GM12878 (cell line): ENCODE measurements at regions not wholly inside any gene's neighbourhood (a gene's known extent, or its start where the extent isn't known, plus 50 kb on each side); places are given as distances from the start of the nearest gene placed in this dataset.
A peak's percentile ranks its signal among the peaks of the same experiment; 100 is the strongest.

ENCODE experiments used
- BCL11A ChIP-seq: IDR thresholded peaks from 2 replicates; pipeline ENCODE4 v1.6.1; 2011; ENCODE audit warnings: low read depth, low read length
- CHD1 ChIP-seq: IDR thresholded peaks from 2 replicates; pipeline ENCODE4 v1.6.1; 2012; ENCODE audit warnings: low read depth, low read length, improper control_type of control experiment
- CHD4 ChIP-seq: fragments of 200-600 bp; sonication (generic); IDR thresholded peaks from 2 replicates; pipeline ENCODE4 v1.6.1; 2016; ENCODE audit warnings: mild to moderate bottlenecking
- ESRRA ChIP-seq: IDR thresholded peaks from 2 replicates; pipeline ENCODE4 v1.6.1; 2012; ENCODE audit warnings: mild to moderate bottlenecking, low read length, improper control_type of control experiment
- EZH2 ChIP-seq: IDR thresholded peaks from 2 replicates; pipeline ENCODE4 v1.6.1; 2012; ENCODE audit warnings: low read depth, mild to moderate bottlenecking, control low read depth, inconsistent platforms, low read length, borderline replicate concordance; ENCODE audit not compliant: control insufficient read depth
- HCFC1 ChIP-seq: fragments of 150-350 bp; IDR thresholded peaks from 2 replicates; pipeline ENCODE4 v1.6.1; 2014; ENCODE audit warnings: low read length
- JUNB ChIP-seq: IDR thresholded peaks from 2 replicates; pipeline ENCODE4 v1.6.1; 2016; ENCODE audit warnings: antibody characterized with exemption, mild to moderate bottlenecking
- LARP7 ChIP-seq: fragments of 450-650 bp; IDR thresholded peaks from 2 replicates; pipeline ENCODE4 v1.6.1; 2017; ENCODE audit warnings: mild to moderate bottlenecking
- NRF1 ChIP-seq: conservative IDR thresholded peaks from 2 replicates; pipeline ENCODE4 v1.6.1; 2011; ENCODE audit warnings: mild to moderate bottlenecking, low read depth, low read length, improper control_type of control experiment
- POU2F2 ChIP-seq: IDR thresholded peaks from 3 replicates; pipeline ENCODE4 v1.6.1; 2011; ENCODE audit warnings: low read depth, mild to moderate bottlenecking, low read length, borderline replicate concordance
- RFX5 ChIP-seq: IDR thresholded peaks from 2 replicates; pipeline ENCODE4 v1.6.1; 2011; ENCODE audit warnings: low read depth, low read length, improper control_type of control experiment
- RUNX3 ChIP-seq: IDR thresholded peaks from 2 replicates; pipeline ENCODE4 v1.6.1; 2012; ENCODE audit warnings: low read length, inconsistent platforms
- SREBF2 ChIP-seq: IDR thresholded peaks from 2 replicates; pipeline ENCODE4 v1.6.1; 2012; ENCODE audit warnings: mild to moderate bottlenecking, low read length
- SUPT20H ChIP-seq: IDR thresholded peaks from 2 replicates; pipeline ENCODE4 v1.6.1; 2011; ENCODE audit warnings: low read depth, mild to moderate bottlenecking, low read length, moderate library complexity, borderline replicate concordance; ENCODE audit not compliant: control insufficient read depth
- TF ChIP-seq, protein P1 (sequence below): IDR thresholded peaks from 2 replicates; pipeline ENCODE4 v1.6.1; 2012; ENCODE audit warnings: low read length, inconsistent platforms
- TF ChIP-seq, protein P2 (sequence below): fragments of 150-350 bp; IDR thresholded peaks from 2 replicates; pipeline ENCODE4 v1.6.1; 2016; ENCODE audit warnings: low read depth, low read length
- TF ChIP-seq, protein P3 (sequence below): fragments of 450-650 bp; IDR thresholded peaks from 2 replicates; pipeline ENCODE4 v1.6.1; 2017; ENCODE audit warnings: low read depth, mild to moderate bottlenecking, moderate library complexity
- TF ChIP-seq, protein P4 (sequence below): fragments of 450-650 bp; formaldehyde crosslinking; IDR thresholded peaks from 2 replicates; pipeline ENCODE4 v1.5.0; 2022; ENCODE audit warnings: mild to moderate bottlenecking, missing genetic modification characterization
- TF ChIP-seq, protein P5 (sequence below): fragments of 150-350 bp; IDR thresholded peaks from 2 replicates; pipeline ENCODE4 v1.6.1; 2014; ENCODE audit warnings: mild to moderate bottlenecking, low read depth, low read length

DNA sequence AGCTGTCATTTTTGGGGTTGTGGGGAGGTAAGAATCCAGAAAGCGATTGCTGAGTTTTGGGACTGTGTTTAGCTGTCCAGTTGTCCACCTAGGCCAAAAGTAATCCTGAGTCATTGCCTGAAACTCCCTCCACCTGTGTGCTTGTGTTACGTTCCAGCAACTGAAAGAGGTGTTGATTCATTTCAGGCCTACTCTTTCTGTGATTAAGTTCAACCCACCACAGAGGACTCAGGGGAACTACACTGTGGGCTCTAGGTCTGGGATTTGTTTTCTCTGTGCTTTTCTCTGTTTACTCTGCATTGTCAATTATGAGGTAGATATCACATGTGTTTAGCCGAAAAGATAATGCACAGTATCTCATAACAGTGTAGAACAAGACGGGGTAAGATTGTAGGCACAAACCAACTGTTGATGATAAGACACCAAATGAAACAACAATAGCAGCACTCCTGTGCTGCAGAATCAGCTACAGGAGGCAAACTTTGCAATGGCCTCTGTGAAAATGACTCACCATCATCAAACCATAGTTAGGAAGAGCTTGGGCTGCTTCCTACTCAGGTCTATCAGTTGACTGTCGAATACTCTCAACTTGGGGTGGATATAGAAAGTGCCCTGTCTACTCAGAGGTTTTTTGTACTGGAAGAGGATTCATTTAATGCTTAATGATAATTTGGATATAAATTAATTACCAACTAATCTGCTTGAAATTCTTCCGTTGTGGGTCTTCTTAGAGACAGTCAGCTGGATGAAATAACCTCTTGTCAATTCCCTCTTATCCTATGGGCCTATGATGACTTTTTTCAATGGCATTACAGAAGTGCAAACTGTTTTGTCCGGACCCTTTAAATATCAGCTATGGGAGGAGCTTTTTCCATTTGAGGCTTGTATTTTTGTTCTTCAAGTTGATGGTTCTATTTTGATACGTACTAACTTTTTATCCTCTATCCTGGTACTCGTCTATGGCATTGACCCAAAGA lies 385.9 kb downstream of the BMP4 start (continued):
- TF ChIP-seq, protein P1, sequence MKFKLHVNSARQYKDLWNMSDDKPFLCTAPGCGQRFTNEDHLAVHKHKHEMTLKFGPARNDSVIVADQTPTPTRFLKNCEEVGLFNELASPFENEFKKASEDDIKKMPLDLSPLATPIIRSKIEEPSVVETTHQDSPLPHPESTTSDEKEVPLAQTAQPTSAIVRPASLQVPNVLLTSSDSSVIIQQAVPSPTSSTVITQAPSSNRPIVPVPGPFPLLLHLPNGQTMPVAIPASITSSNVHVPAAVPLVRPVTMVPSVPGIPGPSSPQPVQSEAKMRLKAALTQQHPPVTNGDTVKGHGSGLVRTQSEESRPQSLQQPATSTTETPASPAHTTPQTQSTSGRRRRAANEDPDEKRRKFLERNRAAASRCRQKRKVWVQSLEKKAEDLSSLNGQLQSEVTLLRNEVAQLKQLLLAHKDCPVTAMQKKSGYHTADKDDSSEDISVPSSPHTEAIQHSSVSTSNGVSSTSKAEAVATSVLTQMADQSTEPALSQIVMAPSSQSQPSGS, result peak; percentile 97
- TF ChIP-seq SREBF2 (no peak), HCFC1 (no peak), LARP7 (no peak), NRF1 (no peak), POU2F2 (peak; percentile 49; the same call in 2 of the 3 replicates), CHD4 (no peak), EZH2 (no peak), BCL11A (peak; percentile 96), RUNX3 (peak; percentile 97), ESRRA (no peak), CHD1 (no peak), JUNB (peak; percentile 97), SUPT20H (no peak), RFX5 (no peak)
- TF ChIP-seq, protein P2, sequence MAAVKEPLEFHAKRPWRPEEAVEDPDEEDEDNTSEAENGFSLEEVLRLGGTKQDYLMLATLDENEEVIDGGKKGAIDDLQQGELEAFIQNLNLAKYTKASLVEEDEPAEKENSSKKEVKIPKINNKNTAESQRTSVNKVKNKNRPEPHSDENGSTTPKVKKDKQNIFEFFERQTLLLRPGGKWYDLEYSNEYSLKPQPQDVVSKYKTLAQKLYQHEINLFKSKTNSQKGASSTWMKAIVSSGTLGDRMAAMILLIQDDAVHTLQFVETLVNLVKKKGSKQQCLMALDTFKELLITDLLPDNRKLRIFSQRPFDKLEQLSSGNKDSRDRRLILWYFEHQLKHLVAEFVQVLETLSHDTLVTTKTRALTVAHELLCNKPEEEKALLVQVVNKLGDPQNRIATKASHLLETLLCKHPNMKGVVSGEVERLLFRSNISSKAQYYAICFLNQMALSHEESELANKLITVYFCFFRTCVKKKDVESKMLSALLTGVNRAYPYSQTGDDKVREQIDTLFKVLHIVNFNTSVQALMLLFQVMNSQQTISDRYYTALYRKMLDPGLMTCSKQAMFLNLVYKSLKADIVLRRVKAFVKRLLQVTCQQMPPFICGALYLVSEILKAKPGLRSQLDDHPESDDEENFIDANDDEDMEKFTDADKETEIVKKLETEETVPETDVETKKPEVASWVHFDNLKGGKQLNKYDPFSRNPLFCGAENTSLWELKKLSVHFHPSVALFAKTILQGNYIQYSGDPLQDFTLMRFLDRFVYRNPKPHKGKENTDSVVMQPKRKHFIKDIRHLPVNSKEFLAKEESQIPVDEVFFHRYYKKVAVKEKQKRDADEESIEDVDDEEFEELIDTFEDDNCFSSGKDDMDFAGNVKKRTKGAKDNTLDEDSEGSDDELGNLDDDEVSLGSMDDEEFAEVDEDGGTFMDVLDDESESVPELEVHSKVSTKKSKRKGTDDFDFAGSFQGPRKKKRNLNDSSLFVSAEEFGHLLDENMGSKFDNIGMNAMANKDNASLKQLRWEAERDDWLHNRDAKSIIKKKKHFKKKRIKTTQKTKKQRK, result no peak
- TF ChIP-seq, protein P3, sequence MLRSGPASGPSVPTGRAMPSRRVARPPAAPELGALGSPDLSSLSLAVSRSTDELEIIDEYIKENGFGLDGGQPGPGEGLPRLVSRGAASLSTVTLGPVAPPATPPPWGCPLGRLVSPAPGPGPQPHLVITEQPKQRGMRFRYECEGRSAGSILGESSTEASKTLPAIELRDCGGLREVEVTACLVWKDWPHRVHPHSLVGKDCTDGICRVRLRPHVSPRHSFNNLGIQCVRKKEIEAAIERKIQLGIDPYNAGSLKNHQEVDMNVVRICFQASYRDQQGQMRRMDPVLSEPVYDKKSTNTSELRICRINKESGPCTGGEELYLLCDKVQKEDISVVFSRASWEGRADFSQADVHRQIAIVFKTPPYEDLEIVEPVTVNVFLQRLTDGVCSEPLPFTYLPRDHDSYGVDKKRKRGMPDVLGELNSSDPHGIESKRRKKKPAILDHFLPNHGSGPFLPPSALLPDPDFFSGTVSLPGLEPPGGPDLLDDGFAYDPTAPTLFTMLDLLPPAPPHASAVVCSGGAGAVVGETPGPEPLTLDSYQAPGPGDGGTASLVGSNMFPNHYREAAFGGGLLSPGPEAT, result peak; percentile 46; the same call in 1 of the 2 replicates
- TF ChIP-seq, protein P4, sequence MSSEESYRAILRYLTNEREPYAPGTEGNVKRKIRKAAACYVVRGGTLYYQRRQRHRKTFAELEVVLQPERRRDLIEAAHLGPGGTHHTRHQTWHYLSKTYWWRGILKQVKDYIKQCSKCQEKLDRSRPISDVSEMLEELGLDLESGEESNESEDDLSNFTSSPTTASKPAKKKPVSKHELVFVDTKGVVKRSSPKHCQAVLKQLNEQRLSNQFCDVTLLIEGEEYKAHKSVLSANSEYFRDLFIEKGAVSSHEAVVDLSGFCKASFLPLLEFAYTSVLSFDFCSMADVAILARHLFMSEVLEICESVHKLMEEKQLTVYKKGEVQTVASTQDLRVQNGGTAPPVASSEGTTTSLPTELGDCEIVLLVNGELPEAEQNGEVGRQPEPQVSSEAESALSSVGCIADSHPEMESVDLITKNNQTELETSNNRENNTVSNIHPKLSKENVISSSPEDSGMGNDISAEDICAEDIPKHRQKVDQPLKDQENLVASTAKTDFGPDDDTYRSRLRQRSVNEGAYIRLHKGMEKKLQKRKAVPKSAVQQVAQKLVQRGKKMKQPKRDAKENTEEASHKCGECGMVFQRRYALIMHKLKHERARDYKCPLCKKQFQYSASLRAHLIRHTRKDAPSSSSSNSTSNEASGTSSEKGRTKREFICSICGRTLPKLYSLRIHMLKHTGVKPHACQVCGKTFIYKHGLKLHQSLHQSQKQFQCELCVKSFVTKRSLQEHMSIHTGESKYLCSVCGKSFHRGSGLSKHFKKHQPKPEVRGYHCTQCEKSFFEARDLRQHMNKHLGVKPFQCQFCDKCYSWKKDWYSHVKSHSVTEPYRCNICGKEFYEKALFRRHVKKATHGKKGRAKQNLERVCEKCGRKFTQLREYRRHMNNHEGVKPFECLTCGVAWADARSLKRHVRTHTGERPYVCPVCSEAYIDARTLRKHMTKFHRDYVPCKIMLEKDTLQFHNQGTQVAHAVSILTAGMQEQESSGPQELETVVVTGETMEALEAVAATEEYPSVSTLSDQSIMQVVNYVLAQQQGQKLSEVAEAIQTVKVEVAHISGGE, result no peak
- TF ChIP-seq, protein P5, sequence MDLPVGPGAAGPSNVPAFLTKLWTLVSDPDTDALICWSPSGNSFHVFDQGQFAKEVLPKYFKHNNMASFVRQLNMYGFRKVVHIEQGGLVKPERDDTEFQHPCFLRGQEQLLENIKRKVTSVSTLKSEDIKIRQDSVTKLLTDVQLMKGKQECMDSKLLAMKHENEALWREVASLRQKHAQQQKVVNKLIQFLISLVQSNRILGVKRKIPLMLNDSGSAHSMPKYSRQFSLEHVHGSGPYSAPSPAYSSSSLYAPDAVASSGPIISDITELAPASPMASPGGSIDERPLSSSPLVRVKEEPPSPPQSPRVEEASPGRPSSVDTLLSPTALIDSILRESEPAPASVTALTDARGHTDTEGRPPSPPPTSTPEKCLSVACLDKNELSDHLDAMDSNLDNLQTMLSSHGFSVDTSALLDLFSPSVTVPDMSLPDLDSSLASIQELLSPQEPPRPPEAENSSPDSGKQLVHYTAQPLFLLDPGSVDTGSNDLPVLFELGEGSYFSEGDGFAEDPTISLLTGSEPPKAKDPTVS, result no peak
